ENCODE measurements at regions not wholly inside any gene's neighbourhood (a gene's known extent, or its start where the extent isn't known, plus 50 kb on each side); places are given as distances from the start of the nearest gene placed in this dataset.
"Not testable (repeated sequence)": the region's sequence is repeated elsewhere in the genome, so short reads cannot be mapped to it uniquely, and the experiment has no call there.

- no peak for DNase-seq
These were observed 68.9 kb downstream of the CYP26B1 start for GRCh38 chr2:72078773-72079172.

- DNase-seq: no peak
These were observed 69.9 kb downstream of the CYP26B1 start for GRCh38 chr2:72077702-72078169.

GRCh38 chr2:72073373-72073772 is 74.3 kb downstream of the CYP26B1 start:
- not testable (repeated sequence) for DNase-seq

GRCh38 chr2:72064197-72064596 is 83.5 kb downstream of the CYP26B1 start:
- DNase-seq: not testable (repeated sequence)

GRCh38 chr2:72062336-72062735 is 85.3 kb downstream of the CYP26B1 start:
- DNase-seq: no peak

- no peak for DNase-seq
These were observed 90.4 kb downstream of the CYP26B1 start for GRCh38 chr2:72057308-72057707.

- DNase-seq: no peak
These were observed 95.6 kb downstream of the CYP26B1 start for GRCh38 chr2:72051971-72052505.

GRCh38 chr2:72051204-72051603 is 96.5 kb downstream of the CYP26B1 start:
- no peak for DNase-seq

GRCh38 chr2:72050734-72051133 is 96.9 kb downstream of the CYP26B1 start:
- no peak for DNase-seq

GRCh38 chr2:72048881-72049477 is 98.7 kb downstream of the CYP26B1 start:
- no peak for DNase-seq

- DNase-seq: no peak
These were observed 103.7 kb downstream of the CYP26B1 start for GRCh38 chr2:72043985-72044384.

- no peak for DNase-seq
These were observed 106.0 kb downstream of the CYP26B1 start for GRCh38 chr2:72041638-72042111.

GRCh38 chr2:72040629-72041571 is 106.8 kb downstream of the CYP26B1 start:
- DNase-seq: no peak

- no peak for DNase-seq
These were observed 109.1 kb downstream of the CYP26B1 start for GRCh38 chr2:72038524-72038923.

- no peak for DNase-seq
These were observed 110.4 kb downstream of the CYP26B1 start for GRCh38 chr2:72037261-72037666.

GRCh38 chr2:72036595-72036994 is 111.1 kb downstream of the CYP26B1 start:
- no peak for DNase-seq

GRCh38 chr2:72036173-72036545 is 111.5 kb downstream of the CYP26B1 start:
- no peak for DNase-seq

GRCh38 chr2:72035518-72036172 is 112.0 kb downstream of the CYP26B1 start:
- no peak for DNase-seq

- DNase-seq: no peak
These were observed 113.1 kb downstream of the CYP26B1 start for GRCh38 chr2:72034353-72035095.

GRCh38 chr2:72033636-72034035 is 114.0 kb downstream of the CYP26B1 start:
- DNase-seq: no peak

GRCh38 chr2:72032481-72033041 is 115.1 kb downstream of the CYP26B1 start:
- no peak for DNase-seq

Measured in stimulated activated CD8-positive, alpha-beta memory T cell treated with anti-CD3 and anti-CD28 coated beads, Interleukin-4, amount 100 ng/mL, for 48 hours (primary cell).